HG02981 (cell line): ENCODE measurements at regions not wholly inside any gene's neighbourhood (a gene's known extent, or its start where the extent isn't known, plus 50 kb on each side); places are given as distances from the start of the nearest gene placed in this dataset.
"Not testable (repeated sequence)": the region's sequence is repeated elsewhere in the genome, so short reads cannot be mapped to it uniquely, and the experiment has no call there.

Experiments
- ATAC-seq: cut with Tn5 transposase; IDR thresholded peaks from one replicate; pipeline ENCODE4 v1.9.1; 2021; ENCODE audit warnings: mild to moderate bottlenecking, moderate library complexity; ENCODE audit not compliant: unreplicated experiment

DNA sequence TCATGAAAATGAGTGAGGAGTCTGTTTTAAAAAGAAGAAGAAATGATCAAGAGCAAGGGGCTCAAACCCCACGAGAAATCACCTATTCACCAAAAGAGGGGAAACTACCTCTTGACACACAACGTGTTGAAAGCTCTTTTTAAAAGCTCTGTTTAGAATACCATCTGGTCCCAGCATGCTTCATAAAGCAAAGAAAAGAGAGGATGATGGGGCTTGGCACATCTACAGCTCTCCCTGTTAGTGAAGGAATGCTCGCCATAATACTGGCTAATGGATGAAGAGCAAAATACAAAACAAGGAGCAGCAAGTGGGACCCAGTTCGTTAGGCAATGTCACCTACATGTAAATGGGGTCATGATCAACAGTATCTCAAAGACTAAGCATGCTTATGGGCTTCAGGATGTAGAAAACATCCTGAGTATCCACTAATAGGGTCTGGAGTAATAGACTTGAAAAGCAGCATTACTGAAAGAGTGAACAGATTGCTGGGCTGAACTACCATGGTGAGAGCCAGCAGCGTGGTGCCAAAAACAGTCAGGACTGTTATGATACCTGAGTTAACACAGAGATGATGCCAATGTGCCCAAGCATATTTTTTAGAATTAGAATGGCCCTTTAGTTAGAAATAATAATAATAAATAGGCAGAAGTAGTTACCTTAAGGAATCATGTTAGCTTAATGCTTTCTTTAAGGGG lies 159.7 kb upstream of the POU1F1 start:
- ATAC-seq = no peak

DNA sequence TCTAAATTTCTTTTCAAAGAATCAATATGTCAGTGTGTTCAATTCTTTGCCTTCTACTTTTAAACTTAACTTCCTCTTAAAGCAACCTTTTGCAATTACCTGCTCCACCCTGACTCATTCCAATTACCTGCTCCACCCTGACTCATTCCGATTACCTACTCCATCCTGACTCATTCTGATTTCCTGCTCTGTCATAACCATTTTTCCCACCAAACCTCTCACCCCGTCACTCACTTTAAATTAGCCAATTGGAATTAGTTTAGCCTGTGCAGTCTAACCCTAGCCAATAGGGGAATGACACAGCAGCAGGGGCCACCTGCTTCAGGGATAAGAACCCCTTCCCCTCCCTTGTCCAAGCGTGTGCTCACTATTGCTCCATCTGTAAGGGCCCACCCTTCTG lies 157.1 kb upstream of the POU1F1 start:
- ATAC-seq = not testable (repeated sequence)

DNA sequence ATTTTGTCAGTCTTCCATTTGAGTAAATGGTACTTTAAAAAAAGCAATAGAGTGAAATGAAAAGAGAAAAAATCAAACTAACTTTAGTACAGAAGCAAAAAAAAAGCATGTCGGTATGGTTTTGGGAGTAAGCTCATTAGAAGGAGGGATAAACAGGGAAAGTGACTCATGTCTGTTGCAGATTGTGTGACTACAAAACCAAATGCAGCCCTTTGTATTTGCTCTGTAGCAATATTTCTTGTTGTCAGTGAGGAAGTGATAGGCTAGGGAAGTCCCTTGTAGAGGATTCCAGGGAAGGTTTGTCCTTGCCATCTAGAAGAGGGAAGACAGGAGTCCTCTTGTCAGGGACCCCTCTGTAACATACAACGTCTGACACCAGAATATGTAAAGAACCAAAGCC lies 150.5 kb upstream of the POU1F1 start:
- ATAC-seq = no peak

DNA sequence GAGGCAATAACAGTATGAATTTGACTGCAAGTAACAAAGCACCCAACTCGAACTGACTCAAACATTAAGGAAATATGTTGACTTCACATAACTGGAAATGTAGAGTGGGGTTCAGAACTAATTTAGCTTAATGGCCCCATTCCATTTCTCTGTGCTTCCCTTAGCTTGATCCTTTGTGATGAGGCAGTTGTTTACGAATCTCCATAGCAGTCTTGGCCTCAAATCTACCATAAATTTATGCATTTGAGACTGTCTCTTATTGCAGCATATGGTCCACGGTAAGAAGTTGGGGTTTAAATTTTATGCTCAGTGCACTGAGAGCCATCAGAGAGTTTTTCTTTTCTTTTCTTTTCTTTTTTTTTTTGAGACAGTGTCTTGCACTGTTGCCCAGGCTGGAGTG lies 148.7 kb upstream of the POU1F1 start:
- no peak for ATAC-seq

DNA sequence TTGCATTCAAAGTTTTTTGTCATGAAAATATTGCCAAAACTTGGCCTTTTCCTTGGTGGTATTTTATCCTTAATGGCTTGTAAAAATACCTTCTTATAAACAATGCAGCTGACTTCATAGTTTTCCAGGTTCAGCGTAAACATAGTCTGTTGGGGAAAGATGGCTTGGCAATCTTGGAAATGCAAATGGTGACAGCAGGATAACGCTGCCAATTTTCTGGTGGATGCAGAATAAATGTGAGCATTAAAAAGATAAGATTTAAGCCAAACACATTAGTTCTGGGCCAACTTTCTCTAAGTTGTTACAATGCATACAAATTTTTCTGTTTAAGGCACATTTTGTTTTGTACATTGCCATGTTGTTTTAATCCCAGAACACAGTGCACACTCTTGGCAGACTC lies 147.0 kb upstream of the POU1F1 start:
- no peak for ATAC-seq

DNA sequence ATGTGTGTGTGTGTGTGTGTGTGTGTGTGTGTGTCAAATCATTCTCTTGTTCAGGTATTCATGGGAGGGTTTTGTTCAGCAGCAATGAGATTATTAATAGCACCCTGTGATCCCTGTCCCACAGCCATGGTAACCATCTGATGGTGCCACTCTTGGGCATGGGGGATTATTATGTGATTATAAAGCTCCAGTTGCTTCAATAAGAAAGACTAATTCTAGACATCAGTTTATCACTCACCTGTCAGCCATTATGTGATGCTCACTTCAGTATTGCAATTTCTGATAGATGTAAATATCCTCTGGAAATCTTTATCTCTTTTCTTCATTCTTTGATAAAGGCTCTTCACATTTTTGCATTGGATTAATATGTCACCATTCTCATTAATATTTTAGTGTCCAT lies 145.9 kb upstream of the POU1F1 start:
- ATAC-seq = no peak

DNA sequence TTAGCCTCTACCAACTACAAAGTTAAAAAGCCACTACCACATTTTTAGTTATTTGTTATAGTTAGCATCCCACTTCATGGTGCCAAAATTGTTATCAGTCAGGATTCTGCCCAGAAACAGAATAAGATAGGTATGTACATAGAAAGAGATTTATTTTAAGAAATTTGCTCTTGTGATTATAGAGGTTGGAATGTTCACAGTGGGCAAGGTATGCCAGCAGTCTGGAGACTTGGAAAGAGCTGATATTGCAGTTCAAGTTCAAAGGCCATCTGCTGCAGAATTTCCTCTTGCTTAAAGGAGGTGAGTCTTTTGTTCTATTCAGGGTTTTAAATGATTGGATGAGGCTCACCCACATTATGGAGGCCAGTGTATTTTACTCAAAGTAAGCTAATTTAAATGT lies 143.8 kb upstream of the POU1F1 start:
- ATAC-seq = no peak

DNA sequence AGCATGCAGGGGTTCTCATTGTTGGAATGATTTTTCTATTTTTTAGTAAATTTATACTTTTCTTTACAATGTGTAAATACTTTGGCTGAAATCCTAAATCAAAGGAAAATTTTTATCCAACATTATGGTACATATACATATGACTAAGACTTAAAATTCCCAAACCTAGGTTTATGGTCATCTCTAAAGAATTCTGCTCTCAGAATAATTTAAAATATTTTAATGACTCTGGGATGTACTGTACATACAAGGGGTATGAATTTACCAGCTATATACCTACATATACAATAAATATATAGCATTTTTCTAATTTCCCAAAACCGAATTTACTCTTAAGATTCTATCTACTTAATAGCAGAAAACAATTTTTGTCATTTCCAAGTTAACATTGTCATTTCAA lies 137.9 kb upstream of the POU1F1 start:
- no peak for ATAC-seq

DNA sequence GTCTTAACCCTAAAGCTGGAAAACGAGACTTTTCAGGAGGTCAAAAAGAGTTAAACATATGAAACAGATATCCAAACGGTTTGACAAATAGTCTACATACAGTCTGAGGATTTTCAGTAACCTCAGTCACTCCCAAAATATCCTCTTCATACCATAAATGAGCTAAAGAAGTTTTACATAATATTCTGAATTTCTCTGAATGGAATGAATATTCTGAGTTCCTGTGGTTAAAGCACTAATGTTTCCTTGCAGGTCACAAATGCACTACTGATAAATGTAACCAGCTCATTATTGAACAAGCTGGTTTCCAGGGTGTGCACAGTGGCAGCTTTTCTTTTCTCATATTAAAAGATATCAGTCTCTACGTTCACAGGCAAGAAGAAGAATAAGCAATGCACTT lies 137.4 kb upstream of the POU1F1 start:
- no peak for ATAC-seq

DNA sequence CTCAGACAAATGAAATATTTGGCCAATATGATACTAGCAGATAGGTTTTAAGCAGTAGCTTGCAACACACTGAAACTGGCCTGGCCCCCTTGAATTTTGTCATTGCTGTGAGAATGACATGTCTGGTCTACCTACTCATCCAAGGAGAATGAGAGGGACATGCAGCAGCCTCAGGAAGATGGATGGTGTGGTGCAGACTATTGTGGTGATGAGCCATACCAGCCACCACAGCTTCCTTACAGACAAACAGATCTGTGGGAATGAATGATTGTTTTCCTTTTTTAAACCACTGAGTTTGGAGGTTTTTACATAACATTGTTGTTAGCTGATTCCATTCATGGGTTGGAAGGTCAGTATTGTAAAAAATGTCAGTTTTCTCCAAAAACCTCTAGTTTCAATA lies 133.7 kb upstream of the POU1F1 start:
- ATAC-seq = no peak

DNA sequence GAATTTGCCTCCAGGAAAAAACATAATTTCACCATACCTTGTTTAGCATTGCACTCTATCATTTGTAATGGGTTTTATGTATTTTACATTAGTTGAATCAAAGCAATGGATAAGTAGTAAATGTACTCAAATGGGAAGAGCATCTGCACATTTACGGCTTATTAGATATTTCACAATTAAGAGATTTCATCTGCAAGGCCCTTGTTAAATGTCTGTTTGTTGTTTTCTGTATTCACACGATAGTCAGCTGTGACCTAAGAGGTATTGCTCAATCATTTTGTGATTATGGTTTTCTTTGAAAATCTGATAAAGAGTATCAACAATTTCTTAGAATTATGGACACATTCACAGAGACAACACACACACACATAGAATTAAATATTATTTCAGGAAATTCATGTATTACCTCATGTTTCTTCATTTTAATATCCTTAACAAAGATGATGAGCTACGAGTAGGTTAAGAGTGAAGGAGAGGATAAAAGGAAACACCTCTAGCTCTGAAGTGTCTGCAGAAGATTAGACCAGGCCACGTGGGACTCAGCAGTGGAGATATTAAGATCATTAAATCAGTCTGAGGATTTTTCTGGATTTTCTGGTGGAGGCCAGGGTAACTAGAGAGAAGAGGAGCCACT lies 121.9 kb upstream of the POU1F1 start:
- no peak for ATAC-seq

DNA sequence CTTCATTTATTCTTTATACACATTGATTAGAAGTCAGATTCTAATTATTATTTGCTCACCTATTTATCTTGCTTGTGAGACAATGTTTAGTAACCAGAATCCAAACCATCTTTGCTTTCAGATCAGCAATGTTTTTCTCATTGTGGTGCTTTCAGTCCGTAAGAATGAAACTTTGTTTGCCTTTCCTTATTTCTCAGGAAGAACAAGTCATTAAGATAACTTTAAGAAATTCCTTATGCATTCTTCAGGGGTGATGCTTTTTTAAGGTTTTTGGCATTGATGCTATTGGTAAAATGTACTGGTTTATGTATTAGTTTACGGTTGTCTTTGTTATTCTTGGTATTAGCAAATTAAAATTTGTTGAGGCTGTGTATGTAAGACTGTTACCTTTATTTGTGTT lies 120.8 kb upstream of the POU1F1 start:
- no peak for ATAC-seq

DNA sequence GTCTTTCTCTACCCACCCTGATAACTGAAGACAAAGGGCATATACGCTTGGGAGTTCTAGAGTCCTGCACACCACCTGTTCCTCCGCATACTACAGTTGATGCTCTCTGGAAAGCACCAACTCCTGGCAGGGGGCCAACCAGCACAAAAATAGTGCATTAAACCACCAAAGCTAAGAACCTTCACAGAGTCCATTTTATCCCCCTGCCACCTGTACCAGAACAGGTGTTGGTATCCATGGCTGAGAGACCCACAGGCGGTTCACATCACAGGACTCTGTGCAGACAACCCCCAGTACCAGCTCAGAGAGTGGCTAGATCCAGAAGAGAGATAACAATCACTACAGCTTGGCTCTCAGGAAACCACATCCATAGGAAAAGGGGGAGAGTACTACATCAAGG lies 114.4 kb upstream of the POU1F1 start:
- ATAC-seq = no peak

DNA sequence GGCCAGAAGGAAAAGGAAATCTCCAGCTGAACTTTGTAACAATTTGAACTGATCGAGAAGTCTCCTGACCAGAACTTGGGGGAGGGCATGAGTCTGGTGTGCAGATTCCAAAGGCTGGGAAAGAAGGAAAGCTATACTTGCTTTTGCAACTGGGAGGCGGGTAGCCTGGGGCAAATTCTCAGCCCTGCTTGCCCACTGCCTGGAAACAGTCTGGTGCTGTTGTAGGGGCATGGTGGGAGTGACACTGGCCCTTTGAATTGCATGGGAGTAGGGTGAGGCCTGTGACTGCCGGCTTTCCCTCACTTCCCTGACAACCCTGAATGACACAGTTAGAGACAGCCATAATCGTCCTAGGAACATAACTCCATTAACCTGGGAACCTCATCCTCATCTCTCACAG lies 114.0 kb upstream of the POU1F1 start:
- ATAC-seq = no peak

DNA sequence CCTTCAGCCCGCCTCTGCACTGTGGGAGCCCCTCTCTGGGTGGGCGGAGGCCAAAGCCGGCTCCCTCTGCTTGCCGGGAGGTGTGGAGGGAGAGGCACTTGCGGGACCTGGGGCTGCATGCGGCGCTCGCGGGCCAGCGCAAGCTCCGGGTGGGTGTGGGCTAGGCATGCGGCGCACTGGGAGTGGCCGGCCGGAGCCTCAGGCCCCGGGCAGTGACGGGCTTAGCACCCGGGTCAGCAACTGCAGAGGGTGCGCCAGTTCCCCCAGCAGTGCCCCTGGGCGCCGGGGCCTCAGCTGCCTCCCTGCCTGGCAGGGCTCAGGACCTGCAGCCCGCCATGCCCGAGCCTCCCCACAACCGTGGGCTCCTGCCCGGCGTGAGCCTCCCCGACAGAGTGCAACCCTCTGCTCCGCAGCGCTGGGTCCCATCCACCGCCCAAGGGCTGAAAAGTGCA lies 98.9 kb upstream of the POU1F1 start:
- ATAC-seq = no peak

DNA sequence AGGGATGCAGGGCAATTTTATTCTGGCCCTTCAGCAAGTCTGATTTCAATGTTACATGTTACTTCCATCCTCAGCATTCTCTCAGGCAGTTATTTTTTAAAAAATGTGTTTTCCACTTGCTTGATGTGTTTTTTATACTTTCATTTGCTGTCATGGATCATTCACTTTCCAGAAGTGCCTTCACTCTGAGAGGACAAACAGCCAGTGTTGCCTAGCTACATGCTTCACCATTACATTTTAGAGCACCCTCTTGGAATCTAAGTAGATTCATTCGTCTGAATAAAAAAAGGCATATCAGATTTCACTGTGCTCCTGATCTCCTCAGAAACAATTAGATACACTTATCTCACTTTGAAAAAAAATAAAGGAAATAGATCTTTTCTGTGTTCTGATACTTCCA lies 93.6 kb upstream of the POU1F1 start:
- no peak for ATAC-seq

DNA sequence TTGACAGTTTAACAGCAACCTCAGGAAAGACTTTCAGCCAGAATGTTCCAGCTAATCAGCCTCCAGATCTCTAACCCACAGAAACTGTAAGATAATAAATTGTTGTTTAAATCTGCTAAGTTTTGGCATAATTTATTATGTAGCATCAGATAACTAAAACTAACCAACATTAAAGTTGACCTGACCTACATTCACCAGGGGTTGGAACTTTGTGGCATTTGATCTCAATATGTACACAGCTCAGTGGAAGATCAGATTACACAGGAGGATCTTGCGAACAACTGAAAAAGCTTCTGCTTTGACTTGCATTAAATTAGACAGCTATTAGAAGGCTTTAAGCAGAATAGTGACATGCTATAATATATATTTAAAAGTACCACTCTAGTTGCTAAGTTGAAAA lies 91.4 kb upstream of the POU1F1 start:
- no peak for ATAC-seq

DNA sequence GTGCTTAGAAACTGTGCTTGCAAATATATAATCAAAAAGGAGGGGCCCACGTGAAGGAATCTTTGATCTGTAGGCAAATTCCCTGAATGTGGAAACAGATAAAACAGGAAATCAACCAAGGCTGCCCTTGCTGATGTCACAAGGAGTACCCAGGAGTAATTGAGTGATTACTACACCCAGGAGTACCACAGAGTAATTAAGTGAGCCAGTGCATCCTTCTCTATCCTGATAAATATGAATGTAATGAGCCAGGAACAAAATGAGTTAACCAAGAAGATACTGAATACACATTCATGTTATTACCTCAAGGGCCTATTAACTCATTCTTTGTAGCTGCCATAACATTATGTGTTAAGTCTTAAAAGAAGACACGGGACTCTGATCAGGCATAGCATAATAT lies 87.3 kb upstream of the POU1F1 start:
- no peak for ATAC-seq

DNA sequence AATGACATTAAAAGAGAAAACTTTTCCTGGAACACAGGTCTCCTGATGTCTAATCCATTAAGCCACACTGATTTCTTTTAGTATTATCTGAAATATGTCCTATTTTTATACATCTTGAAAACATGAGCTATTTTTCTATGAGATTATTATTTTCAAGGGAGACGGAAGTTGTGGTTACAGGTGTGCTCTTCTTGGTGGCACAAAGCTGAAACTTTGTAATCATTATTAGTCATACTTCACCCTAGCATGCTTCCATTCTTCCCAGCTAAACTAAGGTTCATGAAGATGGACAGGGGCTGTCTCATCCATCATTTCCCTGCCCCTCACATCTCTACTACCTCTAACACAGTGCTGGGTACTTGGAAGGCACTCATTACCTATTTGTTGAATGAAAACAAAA lies 85.6 kb upstream of the POU1F1 start:
- no peak for ATAC-seq

DNA sequence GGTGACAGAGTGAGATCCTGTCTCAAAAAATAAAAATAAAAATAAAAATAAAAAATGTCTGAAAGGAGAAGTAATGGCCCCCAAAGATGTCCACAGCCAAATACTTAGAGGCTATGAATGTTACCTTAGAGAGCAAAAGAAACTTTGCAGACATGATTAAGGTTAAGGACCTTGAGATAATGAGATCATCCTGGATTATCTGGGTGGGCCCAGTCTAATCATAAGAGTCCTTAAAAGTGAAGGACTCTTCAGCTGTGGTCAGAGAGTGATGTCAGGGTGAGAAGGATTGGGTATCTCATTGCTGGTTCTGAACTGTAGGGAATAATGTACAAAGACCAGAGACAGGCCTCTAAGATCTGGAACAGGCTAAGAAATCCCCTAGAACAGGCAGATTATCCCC lies 84.9 kb upstream of the POU1F1 start:
- ATAC-seq = no peak

DNA sequence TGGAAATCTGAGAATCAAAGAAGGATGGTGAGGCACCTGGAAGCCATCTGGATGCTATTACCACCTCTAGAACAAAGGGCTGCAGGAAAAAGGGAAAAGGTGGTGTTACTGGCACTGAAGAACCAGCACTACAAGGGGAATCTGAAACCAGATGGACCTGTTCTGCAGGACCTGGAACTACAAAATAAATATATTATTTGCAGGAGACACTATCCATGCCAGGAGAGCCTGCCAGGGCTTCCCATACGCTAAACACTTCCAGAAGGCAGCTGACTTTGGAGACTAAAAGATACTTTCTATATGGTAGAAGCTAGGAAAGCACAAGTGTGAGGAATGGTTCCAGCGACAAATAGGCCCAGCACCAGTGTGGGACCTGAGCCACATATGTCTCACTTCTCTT lies 83.4 kb upstream of the POU1F1 start:
- ATAC-seq = no peak

DNA sequence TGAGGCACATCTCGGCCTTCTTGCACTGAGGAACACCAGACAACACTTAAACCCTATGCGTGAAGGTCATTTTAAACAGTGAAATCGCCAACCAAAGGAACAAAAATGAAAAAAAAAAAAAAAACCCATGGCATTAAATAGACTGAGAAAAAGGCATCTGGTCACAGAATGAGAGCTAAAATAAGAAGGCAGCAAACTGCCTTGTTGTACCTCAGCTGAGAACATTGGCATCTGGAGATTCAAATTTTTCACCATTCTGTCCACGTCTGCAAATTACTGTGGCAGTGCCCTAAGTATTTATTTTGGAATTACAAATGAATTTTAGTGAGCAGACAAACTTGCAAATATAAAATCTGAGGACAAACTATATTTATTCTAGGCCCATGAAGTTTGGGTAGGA lies 82.6 kb upstream of the POU1F1 start:
- no peak for ATAC-seq

DNA sequence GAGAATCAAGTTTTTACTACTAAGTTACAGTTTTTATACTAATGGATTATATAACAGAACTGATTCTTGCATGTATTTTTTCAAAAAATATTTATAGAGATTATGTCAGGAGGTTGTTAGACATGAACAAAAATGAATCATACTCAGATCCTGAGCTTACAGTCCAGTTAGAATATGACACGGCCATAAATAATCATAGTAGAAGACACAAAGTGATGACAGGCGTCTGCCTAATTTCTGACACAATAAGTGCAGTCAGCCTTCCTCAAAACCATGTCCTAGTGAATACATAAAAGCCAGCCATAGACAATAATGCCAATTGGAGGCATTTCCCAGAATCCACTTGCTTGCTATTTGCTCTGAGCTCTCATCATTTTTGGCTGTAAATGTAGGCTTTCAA lies 81.7 kb upstream of the POU1F1 start:
- no peak for ATAC-seq
